OCI-LY3 (cell line): ENCODE measurements at regions not wholly inside any gene's neighbourhood (a gene's known extent, or its start where the extent isn't known, plus 50 kb on each side); places are given as distances from the start of the nearest gene placed in this dataset.
"Not testable (repeated sequence)": the region's sequence is repeated elsewhere in the genome, so short reads cannot be mapped to it uniquely, and the experiment has no call there.

ENCODE experiments used
- H2AFZ ChIP-seq: fragments of 200-600, 300-600 bp; shearing (Covaris generic); 2 replicates; pipeline ENCODE4 v1.6.0; 2014; ENCODE audit warnings: antibody characterized with exemption, low read depth, low read length
- H3K27ac ChIP-seq: fragments of 200-600, 300-600 bp; sonication (generic); 2 replicates; pipeline ENCODE4 v1.5.1; 2014; ENCODE audit warnings: mild to moderate bottlenecking, low read length, moderate library complexity, mixed read lengths
- H3K27me3 ChIP-seq: fragments of 200-600, 300-600 bp; sonication (generic); 2 replicates; pipeline ENCODE4 v1.6.1; 2014; ENCODE audit warnings: low read depth, low read length, mixed read lengths
- H3K36me3 ChIP-seq: fragments of 200-600, 300-600 bp; sonication (generic); replicated peaks from 2 replicates; pipeline ENCODE3; 2014; ENCODE audit warnings: low read depth, low read length, mixed read lengths
- H3K4me1 ChIP-seq: fragments of 300-600, 200-600 bp; sonication (generic); 2 replicates; pipeline ENCODE4 v1.6.1; 2014; ENCODE audit warnings: low read length, mixed read lengths
- H3K4me2 ChIP-seq: fragments of 200-600, 300-600 bp; sonication (generic); 2 replicates; pipeline ENCODE4 v1.6.1; 2014; ENCODE audit warnings: low read length, mixed read lengths
- H3K4me3 ChIP-seq: fragments of 300-600, 200-600 bp; sonication (generic); 2 replicates; pipeline ENCODE4 v1.5.1; 2014; ENCODE audit warnings: antibody characterized with exemption, mild to moderate bottlenecking, low read length, moderate library complexity
- H3K79me2 ChIP-seq: fragments of 300-600, 200-600 bp; shearing (Covaris generic); 2 replicates; pipeline ENCODE4 v1.6.1; 2014; ENCODE audit warnings: mild to moderate bottlenecking, low read length, mixed read lengths
- H3K9ac ChIP-seq: fragments of 300-600, 200-600 bp; shearing (Covaris generic); 2 replicates; pipeline ENCODE4 v1.6.0; 2014; ENCODE audit warnings: mild to moderate bottlenecking, low read length, moderate library complexity
- H3K9me3 ChIP-seq: fragments of 200-600, 300-600 bp; shearing (Covaris generic); 2 replicates; pipeline ENCODE4 v1.6.1; 2014; ENCODE audit warnings: low read length, mixed read lengths; ENCODE audit not compliant: insufficient read depth
- H4K20me1 ChIP-seq: fragments of 200-600, 300-600 bp; sonication (generic); 2 replicates; pipeline ENCODE4 v1.6.1; 2016; ENCODE audit warnings: low read length, mixed read lengths; ENCODE audit not compliant: insufficient read depth
- CTCF ChIP-seq: fragments of 200-600, 300-600 bp; sonication (generic); IDR thresholded peaks from 2 replicates; pipeline ENCODE4 v1.5.1; 2014; ENCODE audit warnings: antibody characterized with exemption, low read length, low read depth
- EZH2phosphoT487 ChIP-seq: fragments of 200-600 bp; shearing (Covaris generic); IDR thresholded peaks from 2 replicates; pipeline ENCODE4 v1.6.1; 2018; ENCODE audit warnings: antibody characterized with exemption, mixed run types, low read depth

GRCh38 chr2:147600223-147600622, 244.6 kb upstream of the ACVR2A start:
- Histone ChIP-seq H3K36me3 (no peaks in the 10 kb centered on the region), H3K27ac (no peak overlapping the region), H3K4me2 (no peak overlapping the region), H3K4me1 (peaks cover 3% of the 10 kb centered on the region; the same call in 1 of the 2 replicates), H3K9ac (no peak overlapping the region), H3K9me3 (no peaks in the 10 kb centered on the region), H3K27me3 (no peaks in the 10 kb centered on the region), H2AFZ (no peak overlapping the region), H3K4me3 (no peak overlapping the region), H4K20me1 (no peaks in the 10 kb centered on the region), H3K79me2 (no peaks in the 10 kb centered on the region)
- TF ChIP-seq EZH2phosphoT487 (no peak), CTCF (no peak)

- no peak overlapping the region for H3K4me2 ChIP-seq
- H3K36me3 ChIP-seq: no peaks in the 10 kb centered on the region
- TF ChIP-seq CTCF (no peak), EZH2phosphoT487 (no peak)
These were observed 249.6 kb upstream of the ACVR2A start for GRCh38 chr2:147595200-147595599.

GRCh38 chr2:147594038-147594437, 250.8 kb upstream of the ACVR2A start:
- Histone ChIP-seq H3K27ac (no peak overlapping the region), H3K79me2 (no peaks in the 10 kb centered on the region), H3K9ac (no peak overlapping the region), H3K9me3 (peaks cover 4% of the 10 kb centered on the region; the same call in 1 of the 2 replicates), H3K4me2 (no peak overlapping the region), H3K27me3 (no peaks in the 10 kb centered on the region), H4K20me1 (no peaks in the 10 kb centered on the region), H3K4me3 (no peak overlapping the region), H3K4me1 (no peaks in the 10 kb centered on the region), H2AFZ (no peak overlapping the region), H3K36me3 (no peaks in the 10 kb centered on the region)
- TF ChIP-seq EZH2phosphoT487 (no peak), CTCF (no peak)

More at GRCh38 chr2:147595200-147595599, 249.6 kb upstream of the ACVR2A start:
- Histone ChIP-seq H2AFZ (no peak overlapping the region), H3K9ac (no peak overlapping the region), H3K27me3 (no peaks in the 10 kb centered on the region), H3K4me3 (no peak overlapping the region), H3K79me2 (no peaks in the 10 kb centered on the region), H3K27ac (no peak overlapping the region), H3K9me3 (peaks cover 4% of the 10 kb centered on the region; the same call in 1 of the 2 replicates), H3K4me1 (no peaks in the 10 kb centered on the region), H4K20me1 (no peaks in the 10 kb centered on the region)

- H3K9me3 ChIP-seq, H3K36me3 ChIP-seq, H3K79me2 ChIP-seq, H3K4me3 ChIP-seq, H4K20me1 ChIP-seq, H3K4me2 ChIP-seq, H3K27ac ChIP-seq, H3K27me3 ChIP-seq, H3K4me1 ChIP-seq, H2AFZ ChIP-seq, H3K9ac ChIP-seq: not testable (repeated sequence)
These were observed 252.0 kb upstream of the ACVR2A start for GRCh38 chr2:147592784-147593183.

GRCh38 chr2:147589127-147589526, 255.7 kb upstream of the ACVR2A start:
- no peaks in the 10 kb centered on the region for H3K36me3 ChIP-seq
- peaks cover 4% of the 10 kb centered on the region; the same call in 1 of the 2 replicates for H3K9me3 ChIP-seq
- no peak overlapping the region for H2AFZ ChIP-seq
- no peaks in the 10 kb centered on the region for H3K4me1 ChIP-seq
- H3K27ac ChIP-seq: no peak overlapping the region
- TF ChIP-seq CTCF: no peak
- TF ChIP-seq EZH2phosphoT487: no peak
- no peaks in the 10 kb centered on the region for H4K20me1 ChIP-seq
- H3K27me3 ChIP-seq: no peaks in the 10 kb centered on the region
- no peak overlapping the region for H3K4me3 ChIP-seq
- H3K4me2 ChIP-seq: no peak overlapping the region
- no peak overlapping the region for H3K9ac ChIP-seq
- no peaks in the 10 kb centered on the region for H3K79me2 ChIP-seq
